Activated T-helper 1 cell treated with anti-CD3 and anti-CD28 coated beads, Interleukin-2, amount 50 U/mL, for 16 hours (primary cell): ENCODE measurements at regions not wholly inside any gene's neighbourhood (a gene's known extent, or its start where the extent isn't known, plus 50 kb on each side); places are given as distances from the start of the nearest gene placed in this dataset.
"Not testable (repeated sequence)": the region's sequence is repeated elsewhere in the genome, so short reads cannot be mapped to it uniquely, and the experiment has no call there.

Source experiments
- DNase-seq, 2 donors: peaks; one replicate each; pipeline ENCODE4 v3.0.0-alpha.2; 2020; ENCODE audit warnings: low read depth in 1 of 2, low spot score in 1 of 2

DNA sequence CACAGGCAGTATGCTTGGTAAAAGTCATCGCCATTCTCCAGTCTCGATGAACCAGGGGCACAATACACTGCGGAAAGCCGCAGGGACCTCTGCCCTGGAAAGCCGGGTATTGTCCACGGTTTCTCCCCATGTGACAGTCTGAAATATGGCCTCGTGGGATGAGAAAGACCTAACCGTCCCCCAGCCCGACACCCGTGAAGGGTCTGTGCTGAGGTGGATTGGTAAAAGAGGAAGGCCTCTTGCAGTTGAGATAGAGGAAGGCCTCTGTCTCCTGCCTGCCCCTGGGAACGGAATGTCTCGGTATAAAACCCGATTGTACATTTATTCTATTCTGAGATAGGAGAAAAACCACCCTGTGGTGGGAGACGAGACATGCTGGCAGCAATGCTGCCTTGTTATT lies 149.1 kb downstream of the TMEM121 start:
- DNase-seq = not testable (repeated sequence)

DNA sequence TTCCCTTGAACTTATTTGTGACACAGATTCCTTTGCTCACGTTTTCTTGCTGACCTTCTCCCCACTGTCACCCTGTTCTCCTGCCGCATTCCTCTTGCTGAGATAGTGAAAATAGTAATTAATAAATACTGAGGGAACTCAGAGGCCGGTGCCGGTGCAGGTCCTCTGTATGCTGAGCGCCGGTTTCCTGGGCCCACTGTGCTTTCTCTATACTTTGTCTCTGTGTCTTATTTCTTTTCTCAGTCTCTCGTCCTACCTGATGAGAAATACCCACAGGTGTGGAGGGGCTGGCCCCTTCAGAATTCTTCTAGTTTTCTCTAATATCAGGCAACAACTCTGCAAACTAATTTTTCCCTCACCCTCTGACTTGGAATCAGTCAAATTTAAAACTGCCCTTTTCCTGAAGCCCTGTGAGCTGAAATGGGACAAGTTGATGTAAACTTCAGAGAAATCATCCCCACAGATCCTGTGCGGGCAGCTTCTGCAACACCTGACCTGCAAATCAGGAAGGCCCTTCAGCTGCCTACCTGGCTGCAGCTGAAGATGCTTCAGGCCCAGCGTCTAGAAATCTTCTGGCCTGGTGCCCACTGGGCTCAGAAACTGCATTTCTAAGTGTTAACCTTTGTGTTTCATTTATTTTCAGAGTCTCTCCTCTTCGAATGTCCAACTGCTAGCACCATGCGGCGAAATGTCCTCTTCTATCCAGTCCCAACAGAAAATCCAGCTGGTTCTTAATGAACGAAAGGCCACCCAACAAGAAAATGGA lies 149.7 kb downstream of the TMEM121 start:
- not testable (repeated sequence) for DNase-seq

- not testable (repeated sequence) for DNase-seq
Measured at GRCh38 chr14:105678057-105678456, 151.7 kb downstream of the TMEM121 start.

DNA sequence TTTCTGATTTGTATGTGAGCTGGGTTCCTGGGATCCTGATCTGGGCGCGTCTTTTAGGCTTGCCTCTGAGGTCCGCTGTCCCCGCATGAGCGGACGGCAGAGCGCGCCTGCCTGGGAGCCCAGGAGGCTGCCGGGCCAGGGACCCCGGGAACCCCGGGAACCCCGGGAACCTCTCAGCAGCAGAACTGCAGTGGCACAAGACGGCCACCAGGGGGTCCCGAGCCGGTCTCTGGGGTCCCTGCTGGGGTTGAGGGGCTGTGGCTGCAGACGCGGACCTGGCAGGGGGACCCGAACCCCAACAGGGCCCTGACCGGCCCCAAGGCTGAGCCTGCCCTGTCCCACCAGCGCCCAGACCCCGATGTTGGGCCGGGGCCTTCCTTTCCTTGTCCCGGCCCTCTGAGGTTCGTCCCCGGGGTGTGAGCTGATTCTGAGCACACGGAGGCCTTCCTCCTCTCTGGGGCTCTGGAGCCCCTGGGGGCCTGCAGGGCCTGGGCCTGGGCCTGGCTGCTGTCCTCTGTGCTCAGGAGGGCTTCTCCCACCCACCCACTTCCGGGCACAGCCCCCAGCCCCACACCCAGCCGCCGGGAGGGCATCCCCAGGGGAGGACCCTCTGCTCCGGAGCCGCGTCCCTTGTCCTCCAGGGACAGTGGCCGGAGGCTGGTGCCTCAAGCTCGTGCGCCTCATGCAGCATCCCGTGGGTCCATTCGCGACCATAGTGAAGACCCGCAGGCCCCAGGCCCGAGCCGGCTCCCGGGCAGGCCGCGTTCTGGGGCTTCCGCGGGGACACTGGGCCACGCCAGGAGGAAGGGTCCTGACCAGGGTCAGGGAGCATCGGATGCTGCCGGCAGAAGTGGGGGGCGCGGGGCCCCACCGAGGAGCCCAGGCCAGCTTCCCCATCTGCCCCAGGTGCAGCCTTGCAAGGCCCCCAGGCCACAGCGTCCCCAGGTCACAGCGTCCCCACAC lies 152.9 kb downstream of the TMEM121 start:
- DNase-seq = not testable (repeated sequence)

- DNase-seq = peak in 1 of 2 donors; percentile 15
Measured at GRCh38 chr14:105679959-105680735, 153.8 kb downstream of the TMEM121 start.

DNA sequence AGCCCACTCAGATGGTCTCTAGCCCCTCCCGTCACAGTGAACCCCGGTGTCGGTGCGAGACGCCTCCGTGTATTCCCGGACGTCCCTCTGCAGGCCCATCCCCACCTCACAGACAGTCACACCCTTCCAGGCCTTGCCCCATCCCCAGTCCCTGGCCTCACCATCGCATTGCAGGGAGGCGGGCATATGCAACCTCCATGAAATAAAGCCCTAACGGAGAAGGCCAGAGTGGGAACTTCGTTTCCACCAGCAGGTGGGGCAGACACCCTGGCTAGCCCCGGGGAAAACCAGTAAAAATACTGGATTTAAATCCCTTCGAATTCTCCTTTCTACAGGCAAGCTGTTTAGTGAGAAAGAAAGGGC lies 154.3 kb downstream of the TMEM121 start:
- DNase-seq = not testable (repeated sequence)

- not testable (repeated sequence) for DNase-seq
Measured at GRCh38 chr14:105681606-105682185, 155.3 kb downstream of the TMEM121 start.

- DNase-seq = not testable (repeated sequence)
Measured at GRCh38 chr14:105682442-105682841, 156.1 kb downstream of the TMEM121 start.

DNA sequence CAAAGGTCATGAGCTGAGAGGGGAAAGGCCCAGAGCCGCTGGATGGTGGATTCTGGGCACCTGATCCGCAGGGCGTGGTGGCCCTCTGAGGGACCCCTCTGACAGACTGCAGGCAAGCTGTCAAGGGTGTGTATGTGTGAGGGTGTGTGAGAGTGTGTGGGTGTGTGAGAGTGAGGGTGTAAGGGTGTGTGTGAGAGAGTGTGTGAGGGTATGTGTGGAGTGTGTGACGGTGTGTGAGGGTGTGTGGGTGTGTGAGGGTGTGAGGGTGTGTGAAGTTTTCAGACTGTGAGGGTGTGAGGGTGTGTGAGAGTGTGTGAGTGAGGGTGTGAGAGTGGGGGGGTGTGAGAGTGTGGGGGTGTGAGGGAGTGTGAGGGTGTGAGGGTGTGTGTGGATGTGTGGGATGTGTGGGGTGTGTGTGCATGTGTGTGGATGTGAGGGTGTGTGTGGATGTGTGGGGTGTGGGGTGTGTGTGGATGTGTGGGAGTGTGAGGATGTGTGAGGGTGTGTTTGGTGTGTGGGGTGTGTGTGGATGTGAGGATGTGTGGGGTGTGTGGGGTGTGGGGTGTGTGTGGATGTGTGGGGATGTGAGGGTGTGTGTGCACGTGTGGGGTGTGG lies 156.7 kb downstream of the TMEM121 start:
- DNase-seq = no peak

GRCh38 chr14:105684056-105684455 lies 157.7 kb downstream of the TMEM121 start:
- DNase-seq = not testable (repeated sequence)

GRCh38 chr14:105684597-105684996 lies 158.2 kb downstream of the TMEM121 start:
- DNase-seq = not testable (repeated sequence)

DNA sequence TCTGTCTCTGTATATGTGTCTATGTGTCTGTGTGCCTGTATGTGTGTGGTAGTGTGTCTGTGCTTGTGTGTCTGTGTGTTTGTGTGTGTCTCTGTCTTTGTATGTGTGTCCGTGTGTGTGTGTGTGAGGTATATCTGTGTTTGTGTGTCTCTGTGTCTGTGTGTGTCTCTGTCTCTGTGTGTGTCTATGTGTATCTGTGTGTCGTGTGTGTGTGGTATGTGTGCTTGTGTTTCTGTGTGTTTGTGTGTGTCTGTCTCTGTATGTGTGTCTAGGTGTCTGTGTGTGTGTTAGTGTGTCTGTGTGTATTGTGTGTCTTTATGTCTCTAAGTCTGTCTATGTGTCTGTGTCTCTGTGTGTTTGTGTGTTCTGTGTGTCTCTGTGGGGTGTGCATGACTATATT lies 158.6 kb downstream of the TMEM121 start:
- no peak for DNase-seq

DNA sequence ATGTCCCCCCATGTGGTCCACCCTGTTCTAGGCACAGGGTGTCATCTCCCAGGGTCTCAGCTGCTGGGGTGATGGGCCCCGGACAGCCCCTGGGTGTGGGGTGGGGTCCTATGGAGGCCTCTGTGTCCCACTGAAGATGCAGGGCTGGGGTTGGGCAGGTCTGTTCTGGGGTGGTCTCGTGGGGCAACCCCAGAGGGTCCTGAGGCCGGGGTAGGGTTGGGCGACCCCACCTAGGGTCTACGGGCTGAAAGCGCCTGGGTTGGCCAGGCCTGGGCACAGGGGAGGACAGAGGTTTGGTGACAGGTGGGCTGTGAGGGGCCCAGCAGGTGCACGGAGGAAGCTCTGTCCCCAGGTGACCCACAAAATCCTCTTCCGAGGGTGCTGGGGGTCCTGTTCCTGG lies 159.2 kb downstream of the TMEM121 start:
- not testable (repeated sequence) for DNase-seq

GRCh38 chr14:105686050-105686449 lies 159.7 kb downstream of the TMEM121 start:
- not testable (repeated sequence) for DNase-seq

DNA sequence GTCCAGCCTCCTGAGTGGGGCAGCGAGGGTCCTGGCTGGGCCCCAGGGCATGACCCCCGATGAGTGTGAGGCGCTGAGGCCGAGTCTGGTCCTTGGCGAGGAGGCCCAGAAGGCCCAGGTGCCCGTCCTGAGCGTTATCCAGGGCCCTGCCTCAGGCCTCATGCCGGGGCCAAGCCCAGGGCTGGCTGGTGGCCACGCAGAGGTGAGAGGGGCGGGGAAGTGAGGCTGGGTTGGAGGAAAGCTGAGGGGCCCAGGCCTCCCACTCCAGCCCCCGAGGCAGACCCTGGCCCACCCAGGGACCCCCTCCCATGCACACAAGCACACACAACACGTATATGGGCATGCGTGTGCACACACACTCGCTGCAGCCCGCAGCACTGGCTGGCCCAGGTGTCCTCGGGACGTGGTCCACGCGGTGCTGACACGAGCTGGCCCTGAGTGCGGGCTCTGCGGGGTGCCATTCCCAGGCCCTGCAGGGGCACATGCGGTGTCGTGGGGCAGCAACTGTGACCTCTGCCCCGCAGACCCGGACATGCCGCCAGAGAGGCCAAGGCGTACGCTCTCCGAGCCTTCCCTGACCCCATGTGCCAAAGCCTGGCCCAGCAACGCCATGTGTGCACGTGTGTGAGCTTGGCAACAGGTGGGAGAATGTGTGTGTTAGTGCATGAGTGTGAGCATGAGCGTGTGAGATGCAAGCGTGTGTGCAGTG lies 160.2 kb downstream of the TMEM121 start:
- DNase-seq = not testable (repeated sequence)

DNA sequence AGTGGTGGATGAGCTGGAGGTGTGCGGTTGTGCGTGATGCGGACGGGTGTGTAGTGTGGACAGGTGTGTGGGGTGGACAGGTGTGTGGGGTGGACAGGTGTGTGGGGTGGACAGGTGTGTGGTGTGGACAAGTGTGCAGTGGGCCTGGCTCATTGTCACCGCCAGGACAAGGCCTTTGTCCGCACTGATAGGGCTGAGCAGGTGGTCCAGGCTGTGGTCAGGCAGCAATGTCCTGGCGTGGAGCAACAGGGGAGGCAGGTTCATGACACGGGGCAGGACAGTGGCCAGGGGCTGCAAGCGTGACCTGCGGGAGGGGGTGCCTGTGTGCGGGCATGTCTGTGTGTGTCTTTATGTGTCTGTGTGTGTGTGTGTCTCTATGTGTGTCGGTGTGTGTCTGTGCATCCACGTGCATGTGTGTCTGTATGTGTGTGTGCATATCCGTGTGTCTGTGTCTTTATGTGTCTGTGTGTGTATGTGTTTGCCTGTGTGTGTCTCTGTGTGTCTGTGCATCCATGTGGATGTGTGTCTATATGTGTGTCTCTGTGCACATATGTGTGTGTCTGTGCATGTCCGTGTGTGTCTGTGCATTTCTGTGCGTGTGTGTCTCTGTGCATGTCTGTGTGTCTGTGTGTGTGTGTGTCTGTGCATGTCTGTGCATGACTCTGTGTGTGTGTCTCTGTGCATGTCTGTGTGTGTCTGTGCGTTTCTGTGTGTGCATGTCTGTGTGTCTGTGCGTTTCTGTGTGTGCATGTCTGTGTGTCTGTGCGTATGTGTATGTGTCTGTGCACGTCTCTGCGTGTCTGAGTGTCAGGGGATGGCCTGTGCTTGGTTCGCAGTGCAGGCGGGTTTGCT lies 161.0 kb downstream of the TMEM121 start:
- not testable (repeated sequence) for DNase-seq

- not testable (repeated sequence) for DNase-seq
Measured at GRCh38 chr14:105688023-105688351, 161.6 kb downstream of the TMEM121 start.

DNA sequence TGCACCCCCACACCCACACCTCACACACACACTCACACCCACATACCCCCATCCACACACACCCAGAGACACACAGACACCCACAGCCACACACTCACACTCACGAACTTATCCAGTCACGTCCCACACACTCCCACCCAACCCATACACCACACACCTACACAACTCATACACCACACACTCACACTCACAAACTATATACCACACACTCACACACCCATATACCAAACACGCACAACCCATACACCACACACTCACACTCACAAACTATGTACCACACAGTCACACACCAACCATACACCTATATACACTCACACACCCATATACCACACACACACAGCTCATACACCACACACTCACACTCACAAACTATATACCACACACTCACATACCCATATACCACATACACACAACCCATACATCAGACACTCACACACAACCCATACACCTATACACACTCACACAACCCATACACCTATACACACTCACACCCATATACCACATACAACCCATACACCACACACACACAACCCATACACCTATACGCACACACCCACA lies 162.4 kb downstream of the TMEM121 start:
- not testable (repeated sequence) for DNase-seq

GRCh38 chr14:105689722-105690121 lies 163.3 kb downstream of the TMEM121 start:
- no peak for DNase-seq
